LNCaP clone FGC (cell line): ENCODE measurements at regions not wholly inside any gene's neighbourhood (a gene's known extent, or its start where the extent isn't known, plus 50 kb on each side); places are given as distances from the start of the nearest gene placed in this dataset.

Experiments used
- DNase-seq: peaks from one replicate; pipeline ENCODE4 v3.0.0-alpha.2; 2011; ENCODE audit warnings: low read depth
- H3K4me3 ChIP-seq: 2 replicates; pipeline ENCODE4 v1.5.1; 2011; ENCODE audit warnings: mild to moderate bottlenecking, low read depth, low read length, control low read depth
- TF ChIP-seq, protein P1 (sequence below): IDR thresholded peaks from 2 replicates; pipeline ENCODE4 v1.5.1; 2012; ENCODE audit warnings: mild to moderate bottlenecking; ENCODE audit not compliant: control insufficient read depth, insufficient read depth; ENCODE audit errors: extremely low read depth

GRCh38 chr1:82614090-82614489, 813.4 kb downstream of the ADGRL2 start:
- TF ChIP-seq, protein P1, sequence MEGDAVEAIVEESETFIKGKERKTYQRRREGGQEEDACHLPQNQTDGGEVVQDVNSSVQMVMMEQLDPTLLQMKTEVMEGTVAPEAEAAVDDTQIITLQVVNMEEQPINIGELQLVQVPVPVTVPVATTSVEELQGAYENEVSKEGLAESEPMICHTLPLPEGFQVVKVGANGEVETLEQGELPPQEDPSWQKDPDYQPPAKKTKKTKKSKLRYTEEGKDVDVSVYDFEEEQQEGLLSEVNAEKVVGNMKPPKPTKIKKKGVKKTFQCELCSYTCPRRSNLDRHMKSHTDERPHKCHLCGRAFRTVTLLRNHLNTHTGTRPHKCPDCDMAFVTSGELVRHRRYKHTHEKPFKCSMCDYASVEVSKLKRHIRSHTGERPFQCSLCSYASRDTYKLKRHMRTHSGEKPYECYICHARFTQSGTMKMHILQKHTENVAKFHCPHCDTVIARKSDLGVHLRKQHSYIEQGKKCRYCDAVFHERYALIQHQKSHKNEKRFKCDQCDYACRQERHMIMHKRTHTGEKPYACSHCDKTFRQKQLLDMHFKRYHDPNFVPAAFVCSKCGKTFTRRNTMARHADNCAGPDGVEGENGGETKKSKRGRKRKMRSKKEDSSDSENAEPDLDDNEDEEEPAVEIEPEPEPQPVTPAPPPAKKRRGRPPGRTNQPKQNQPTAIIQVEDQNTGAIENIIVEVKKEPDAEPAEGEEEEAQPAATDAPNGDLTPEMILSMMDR = no peak
- no peak for DNase-seq
- H3K4me3 ChIP-seq = no peak overlapping the region

DNA sequence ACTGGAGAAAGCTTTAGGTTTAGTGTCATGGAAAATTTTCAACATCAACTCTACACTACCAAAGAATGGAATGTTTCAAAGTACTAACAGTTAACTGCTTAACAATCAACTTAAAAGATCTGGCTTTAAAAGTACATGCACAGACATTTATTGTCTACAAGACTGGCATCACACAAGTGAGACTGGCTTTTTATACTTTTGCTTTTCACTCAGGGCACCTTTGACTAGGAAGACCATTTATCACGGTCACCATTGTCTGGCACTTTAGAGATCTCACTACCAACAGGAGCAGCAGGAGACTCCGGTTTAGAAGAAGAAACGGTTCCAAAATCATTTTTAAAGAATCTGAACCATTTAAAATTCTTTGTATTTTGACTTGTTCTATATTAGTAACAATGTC, 812.3 kb downstream of the ADGRL2 start:
- TF ChIP-seq, protein P1 = no peak
- no peak for DNase-seq

DNA sequence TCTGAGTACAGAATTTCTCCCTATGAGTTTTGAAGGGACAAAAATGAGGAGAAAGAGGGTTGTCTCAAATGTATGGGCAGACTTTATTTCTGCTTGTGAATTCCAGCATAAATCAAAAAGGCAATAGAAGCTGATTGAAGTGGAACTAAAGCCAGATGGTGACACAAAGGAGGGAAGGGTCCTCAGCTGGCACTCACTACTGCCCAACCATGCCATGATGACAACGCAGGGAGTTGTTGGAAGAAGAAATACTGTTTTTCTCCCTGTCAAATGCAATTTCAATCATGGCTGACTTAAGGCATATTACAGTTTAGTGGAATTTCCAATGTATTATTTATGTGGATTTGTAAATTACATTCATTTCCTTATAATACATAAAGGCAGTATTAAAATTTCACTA, 805.8 kb downstream of the ADGRL2 start:
- TF ChIP-seq, protein P1 = no peak
- no peak for DNase-seq

More for the DNA sequence above, 812.3 kb downstream of the ADGRL2 start:
- no peak overlapping the region for H3K4me3 ChIP-seq

GRCh38 chr1:82604524-82604923, 803.8 kb downstream of the ADGRL2 start:
- TF ChIP-seq, protein P1 = peak; percentile 92
- peak; percentile 26 for DNase-seq

More for the DNA sequence above, 805.8 kb downstream of the ADGRL2 start:
- no peak overlapping the region for H3K4me3 ChIP-seq

DNA sequence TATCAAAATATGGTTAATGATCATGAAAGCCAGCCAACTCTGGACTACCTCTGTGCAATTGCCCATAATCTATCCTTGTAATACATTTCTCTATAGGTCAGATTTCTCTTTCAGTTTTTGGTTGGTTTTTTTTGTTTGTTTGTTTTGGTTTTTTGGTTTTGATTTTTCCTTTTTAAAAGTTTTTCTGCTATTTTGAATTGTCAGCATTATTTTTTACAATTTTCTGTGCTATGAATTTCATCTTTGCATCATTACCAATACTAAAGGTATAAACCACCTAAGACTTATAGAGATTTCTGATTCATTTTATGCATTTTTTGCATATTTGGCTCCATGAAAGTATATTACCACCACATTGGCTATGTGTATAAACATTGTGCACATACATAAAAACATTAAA, 799.6 kb downstream of the ADGRL2 start:
- TF ChIP-seq, protein P1 = no peak
- DNase-seq = no peak
- no peak overlapping the region for H3K4me3 ChIP-seq

More at GRCh38 chr1:82604524-82604923, 803.8 kb downstream of the ADGRL2 start:
- H3K4me3 ChIP-seq = no peak overlapping the region

- H3K4me3 ChIP-seq = no peak overlapping the region
- TF ChIP-seq, protein P1 = no peak
- no peak for DNase-seq
These were observed 798.1 kb downstream of the ADGRL2 start for GRCh38 chr1:82598812-82599211.

GRCh38 chr1:82598337-82598736, 797.6 kb downstream of the ADGRL2 start:
- DNase-seq = no peak
- no peak overlapping the region for H3K4me3 ChIP-seq
- TF ChIP-seq, protein P1 = no peak
